Prostate gland (tissue), 2 donors: ENCODE measurements at regions not wholly inside any gene's neighbourhood (a gene's known extent, or its start where the extent isn't known, plus 50 kb on each side); places are given as distances from the start of the nearest gene placed in this dataset.

Experiments used
- POLR2A ChIP-seq: fragments of 450-650 bp; IDR thresholded peaks from one replicate; pipeline ENCODE4 v1.6.1; 2016; ENCODE audit warnings: antibody characterized with exemption, mild to moderate bottlenecking
- TF ChIP-seq, protein P1 (sequence below), 4 experiments: fragments of 200-600 bp in 2 of 4; fragments of 450-650 bp in 2 of 4; sonication (generic) in 2 of 4; IDR thresholded peaks; 1 replicate in 3 of 4; 2 replicates in 1 of 4; pipeline ENCODE4 v1.5.1; 2016 to 2019; ENCODE audit warnings: antibody characterized with exemption in 4 of 4, mild to moderate bottlenecking in 2 of 4, moderate library complexity in 2 of 4

DNA sequence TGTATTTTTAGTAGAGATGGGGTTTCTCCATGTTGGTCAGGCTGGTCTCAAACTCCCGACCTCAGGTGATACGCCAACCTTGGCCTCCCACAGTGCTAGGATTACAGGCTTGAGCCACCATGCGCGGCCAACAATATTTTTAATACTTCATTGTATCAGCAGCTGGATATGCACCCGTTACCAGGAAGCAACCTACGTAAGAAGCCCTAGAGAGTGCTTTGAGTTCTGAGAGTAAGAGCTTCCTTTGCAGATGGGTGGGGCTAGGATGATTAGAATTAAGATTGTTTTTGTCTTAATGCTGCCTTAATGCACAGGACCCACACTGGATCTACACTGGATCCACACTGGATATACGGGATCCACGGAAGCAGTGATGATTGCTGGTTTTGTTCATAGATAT lies 123.9 kb upstream of the ABCA1 start:
- TF ChIP-seq, protein P1, sequence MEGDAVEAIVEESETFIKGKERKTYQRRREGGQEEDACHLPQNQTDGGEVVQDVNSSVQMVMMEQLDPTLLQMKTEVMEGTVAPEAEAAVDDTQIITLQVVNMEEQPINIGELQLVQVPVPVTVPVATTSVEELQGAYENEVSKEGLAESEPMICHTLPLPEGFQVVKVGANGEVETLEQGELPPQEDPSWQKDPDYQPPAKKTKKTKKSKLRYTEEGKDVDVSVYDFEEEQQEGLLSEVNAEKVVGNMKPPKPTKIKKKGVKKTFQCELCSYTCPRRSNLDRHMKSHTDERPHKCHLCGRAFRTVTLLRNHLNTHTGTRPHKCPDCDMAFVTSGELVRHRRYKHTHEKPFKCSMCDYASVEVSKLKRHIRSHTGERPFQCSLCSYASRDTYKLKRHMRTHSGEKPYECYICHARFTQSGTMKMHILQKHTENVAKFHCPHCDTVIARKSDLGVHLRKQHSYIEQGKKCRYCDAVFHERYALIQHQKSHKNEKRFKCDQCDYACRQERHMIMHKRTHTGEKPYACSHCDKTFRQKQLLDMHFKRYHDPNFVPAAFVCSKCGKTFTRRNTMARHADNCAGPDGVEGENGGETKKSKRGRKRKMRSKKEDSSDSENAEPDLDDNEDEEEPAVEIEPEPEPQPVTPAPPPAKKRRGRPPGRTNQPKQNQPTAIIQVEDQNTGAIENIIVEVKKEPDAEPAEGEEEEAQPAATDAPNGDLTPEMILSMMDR (IDR thresholded peaks at IDR 0.05) = no peak
- no peak for TF ChIP-seq POLR2A
